Neutrophil (primary cell): ENCODE measurements at regions not wholly inside any gene's neighbourhood (a gene's known extent, or its start where the extent isn't known, plus 50 kb on each side); places are given as distances from the start of the nearest gene placed in this dataset.

ENCODE experiments used
- H3K27ac ChIP-seq: fragments of 200-600 bp; sonication (generic); 2 replicates; pipeline ENCODE4 v1.5.1; 2016; ENCODE audit warnings: mild to moderate bottlenecking, moderate library complexity
- H3K27me3 ChIP-seq: fragments of 200-600 bp; sonication (generic); 2 replicates; pipeline ENCODE4 v1.6.0; 2016; ENCODE audit warnings: mild to moderate bottlenecking
- H3K36me3 ChIP-seq: fragments of 200-600 bp; sonication (generic); 2 replicates; pipeline ENCODE4 v1.5.1; 2017
- H3K4me1 ChIP-seq, 2 experiments: fragments of 200-600 bp in 1 of 2; sonication (generic) in 1 of 2; 1 replicate in 1 of 2; 2 replicates in 1 of 2; pipeline versions ENCODE4 v1.5.1 to v1.6.1; 2013 to 2016; ENCODE audit warnings: low read depth in 1 of 2, low read length in 1 of 2, mild to moderate bottlenecking in 1 of 2, moderate library complexity in 1 of 2; ENCODE audit not compliant: control insufficient read depth in 1 of 2, insufficient read depth in 1 of 2
- H3K4me3 ChIP-seq, 2 experiments: fragments of 200-600 bp in 1 of 2; sonication (generic) in 1 of 2; 1 replicate in 1 of 2; 2 replicates in 1 of 2; pipeline ENCODE4 v1.5.1; 2013 to 2016; ENCODE audit warnings: low read depth in 1 of 2, low read length in 1 of 2, mild to moderate bottlenecking in 1 of 2, moderate library complexity in 1 of 2
- H3K9me3 ChIP-seq: fragments of 200-600 bp; sonication (generic); 2 replicates; pipeline ENCODE4 v1.5.1; 2016
- TF ChIP-seq, protein P1 (sequence below): fragments of 200-600 bp; sonication (generic); IDR thresholded peaks from 2 replicates; pipeline ENCODE4 v1.5.1; 2016; ENCODE audit warnings: antibody characterized with exemption

DNA sequence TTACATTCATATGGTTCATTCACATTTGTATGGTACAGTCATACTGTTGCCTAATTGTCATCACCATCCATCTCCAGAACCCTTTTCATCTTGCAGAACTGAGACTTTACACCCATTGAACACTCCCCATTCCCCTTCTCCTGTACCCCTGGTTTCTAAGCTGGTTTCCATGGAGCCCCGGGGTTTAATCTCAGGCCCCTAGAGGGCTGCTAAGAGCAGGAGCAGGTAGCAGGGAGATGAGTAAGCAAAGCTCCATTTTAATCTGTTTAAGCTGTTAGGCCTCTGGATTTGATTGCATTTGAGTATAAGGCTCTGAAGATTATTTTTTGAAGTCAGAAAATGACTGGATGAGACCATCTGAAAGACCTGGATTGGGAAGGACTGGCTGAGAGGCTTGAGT is 68.5 kb upstream of the RPL38 start:
- TF ChIP-seq, protein P1, sequence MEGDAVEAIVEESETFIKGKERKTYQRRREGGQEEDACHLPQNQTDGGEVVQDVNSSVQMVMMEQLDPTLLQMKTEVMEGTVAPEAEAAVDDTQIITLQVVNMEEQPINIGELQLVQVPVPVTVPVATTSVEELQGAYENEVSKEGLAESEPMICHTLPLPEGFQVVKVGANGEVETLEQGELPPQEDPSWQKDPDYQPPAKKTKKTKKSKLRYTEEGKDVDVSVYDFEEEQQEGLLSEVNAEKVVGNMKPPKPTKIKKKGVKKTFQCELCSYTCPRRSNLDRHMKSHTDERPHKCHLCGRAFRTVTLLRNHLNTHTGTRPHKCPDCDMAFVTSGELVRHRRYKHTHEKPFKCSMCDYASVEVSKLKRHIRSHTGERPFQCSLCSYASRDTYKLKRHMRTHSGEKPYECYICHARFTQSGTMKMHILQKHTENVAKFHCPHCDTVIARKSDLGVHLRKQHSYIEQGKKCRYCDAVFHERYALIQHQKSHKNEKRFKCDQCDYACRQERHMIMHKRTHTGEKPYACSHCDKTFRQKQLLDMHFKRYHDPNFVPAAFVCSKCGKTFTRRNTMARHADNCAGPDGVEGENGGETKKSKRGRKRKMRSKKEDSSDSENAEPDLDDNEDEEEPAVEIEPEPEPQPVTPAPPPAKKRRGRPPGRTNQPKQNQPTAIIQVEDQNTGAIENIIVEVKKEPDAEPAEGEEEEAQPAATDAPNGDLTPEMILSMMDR = no peak
- Histone ChIP-seq H3K9me3 (no peaks in the 10 kb centered on the region), H3K4me1 (no peaks in the 10 kb centered on the region), H3K27ac (no peak overlapping the region), H3K27me3 (peaks cover 66% of the 10 kb centered on the region), H3K4me3 (no peak overlapping the region), H3K36me3 (no peaks in the 10 kb centered on the region)

DNA sequence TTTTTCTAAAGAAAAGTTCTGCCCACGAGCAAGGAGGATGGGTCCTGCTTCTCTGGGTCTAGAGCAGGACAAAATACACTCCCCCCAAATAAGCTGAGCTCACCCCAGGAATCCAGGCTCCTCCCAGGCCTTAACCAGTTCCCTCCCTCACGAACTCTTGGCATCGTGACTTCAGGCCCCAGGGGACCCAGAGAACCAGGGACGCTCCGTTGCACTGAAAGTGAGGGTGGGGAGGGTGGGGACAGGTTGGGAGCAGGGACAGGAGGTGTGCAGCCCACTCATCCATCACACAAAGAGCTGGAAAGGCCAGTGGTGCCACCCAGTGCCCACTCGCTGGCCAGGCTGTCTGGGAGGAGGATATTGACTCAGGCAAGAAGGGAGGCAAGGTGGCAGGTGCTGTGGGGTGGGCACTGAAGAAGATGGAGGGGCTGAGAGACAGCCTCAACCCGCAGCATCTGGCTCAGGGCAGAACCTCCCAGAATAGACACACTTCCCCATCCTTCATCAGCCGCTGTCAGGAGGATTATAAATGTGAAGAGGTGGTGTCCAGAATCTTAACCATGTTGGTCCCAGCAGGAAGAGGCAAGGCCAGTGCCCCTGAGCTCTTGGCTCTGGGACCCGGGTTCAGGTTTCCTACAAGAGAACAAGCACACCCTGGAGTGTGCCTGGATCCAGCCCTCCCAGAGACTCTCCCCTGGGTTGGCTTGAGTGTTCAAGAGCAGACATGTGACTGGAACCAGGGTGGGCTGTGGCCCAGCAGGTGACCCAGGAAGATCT is 67.9 kb upstream of the RPL38 start:
- Histone ChIP-seq H3K27ac (no peak overlapping the region), H3K9me3 (no peaks in the 10 kb centered on the region), H3K4me3 (no peak overlapping the region), H3K4me1 (no peaks in the 10 kb centered on the region), H3K36me3 (no peaks in the 10 kb centered on the region), H3K27me3 (peaks cover 66% of the 10 kb centered on the region)
- TF ChIP-seq, protein P1 = no peak

DNA sequence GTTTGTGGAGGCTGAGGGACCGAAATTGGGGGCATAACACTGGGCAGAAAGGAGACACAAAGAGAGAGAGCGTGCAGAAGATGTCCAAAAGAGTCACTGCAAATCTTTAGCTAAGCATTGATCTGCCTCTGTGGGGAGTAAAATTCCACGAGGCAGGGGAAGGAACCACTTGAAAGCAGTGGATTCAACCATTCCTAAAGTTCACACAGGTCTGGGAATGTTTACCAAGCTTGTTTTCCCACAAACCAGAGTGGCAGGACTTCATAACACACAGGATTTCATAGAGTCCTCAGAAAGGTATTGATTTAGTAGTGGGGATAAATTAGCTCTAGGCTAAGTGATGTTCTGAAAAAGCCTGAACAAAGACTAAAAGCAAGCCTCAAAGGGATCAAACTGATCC is 66.1 kb upstream of the RPL38 start:
- Histone ChIP-seq H3K4me1 (no peaks in the 10 kb centered on the region), H3K9me3 (no peaks in the 10 kb centered on the region), H3K4me3 (no peak overlapping the region), H3K27me3 (peaks cover 49% of the 10 kb centered on the region), H3K36me3 (no peaks in the 10 kb centered on the region), H3K27ac (no peak overlapping the region)
- TF ChIP-seq, protein P1 = no peak

DNA sequence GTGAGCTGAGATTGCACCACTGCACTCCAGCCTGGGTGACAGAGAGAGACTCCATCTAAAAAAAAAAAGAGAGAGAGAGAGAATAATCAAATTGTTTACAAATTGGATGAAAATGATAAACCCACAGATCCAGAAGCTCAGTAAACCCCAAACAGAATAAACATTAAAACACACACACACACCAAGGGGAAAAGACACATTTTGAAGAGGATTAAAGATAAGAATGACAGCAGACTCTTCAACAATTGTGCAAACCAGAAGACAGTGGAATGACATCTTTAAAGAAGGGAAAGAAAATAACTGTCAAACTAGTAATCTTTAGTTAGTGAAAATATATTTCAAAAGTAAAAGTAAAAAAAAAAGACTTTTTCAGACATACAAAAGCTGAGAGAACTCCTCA is 64.4 kb upstream of the RPL38 start:
- peaks cover 6% of the 10 kb centered on the region for H3K9me3 ChIP-seq
- no peak overlapping the region for H3K27ac ChIP-seq
- H3K36me3 ChIP-seq = no peaks in the 10 kb centered on the region
- TF ChIP-seq, protein P1 = no peak
- H3K27me3 ChIP-seq = peaks cover 36% of the 10 kb centered on the region
- H3K4me3 ChIP-seq = no peak overlapping the region
- no peaks in the 10 kb centered on the region for H3K4me1 ChIP-seq

DNA sequence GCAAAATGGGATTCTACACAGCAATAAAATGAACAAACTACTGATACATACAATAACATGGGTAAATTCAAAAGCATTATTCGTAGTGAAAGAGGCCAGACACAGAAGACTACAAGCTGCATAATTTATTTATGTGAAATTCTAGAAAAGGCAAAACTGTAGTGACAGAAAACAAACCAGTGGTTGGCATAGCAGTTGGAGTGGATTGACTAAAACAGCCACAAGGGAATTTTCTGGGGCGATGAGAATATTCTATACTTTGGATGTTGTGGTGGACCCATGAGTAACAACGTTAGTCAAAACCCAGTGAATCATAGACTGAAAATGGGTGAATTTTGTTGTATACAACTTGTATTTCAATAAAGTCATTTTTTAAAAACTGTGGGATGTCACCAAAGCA is 63.2 kb upstream of the RPL38 start:
- Histone ChIP-seq H3K4me3 (no peak overlapping the region), H3K4me1 (no peaks in the 10 kb centered on the region), H3K9me3 (peaks cover 6% of the 10 kb centered on the region), H3K36me3 (no peaks in the 10 kb centered on the region), H3K27ac (no peak overlapping the region), H3K27me3 (peaks cover 30% of the 10 kb centered on the region)
- TF ChIP-seq, protein P1 = no peak
